OCI-LY7 (cell line): ENCODE measurements at regions not wholly inside any gene's neighbourhood (a gene's known extent, or its start where the extent isn't known, plus 50 kb on each side); places are given as distances from the start of the nearest gene placed in this dataset.

Source experiments
- EZH2phosphoT487 ChIP-seq: fragments of 200-600 bp; sonication (generic); IDR thresholded peaks from 2 replicates; pipeline ENCODE4 v1.6.1; 2018; ENCODE audit warnings: low read depth, borderline replicate concordance, mild to moderate bottlenecking, mixed run types, antibody characterized with exemption, low read length, moderate library complexity, mixed read lengths
- TF ChIP-seq, protein P1 (sequence below): fragments of 200-600 bp; sonication (generic); conservative IDR thresholded peaks from 2 replicates; pipeline ENCODE4 v1.5.1; 2014; ENCODE audit warnings: mild to moderate bottlenecking, antibody characterized with exemption, low read length, moderate library complexity, mixed read lengths

GRCh38 chr3:21954709-21955108 lies 203.7 kb upstream of the ZNF385D start:
- TF ChIP-seq, protein P1, sequence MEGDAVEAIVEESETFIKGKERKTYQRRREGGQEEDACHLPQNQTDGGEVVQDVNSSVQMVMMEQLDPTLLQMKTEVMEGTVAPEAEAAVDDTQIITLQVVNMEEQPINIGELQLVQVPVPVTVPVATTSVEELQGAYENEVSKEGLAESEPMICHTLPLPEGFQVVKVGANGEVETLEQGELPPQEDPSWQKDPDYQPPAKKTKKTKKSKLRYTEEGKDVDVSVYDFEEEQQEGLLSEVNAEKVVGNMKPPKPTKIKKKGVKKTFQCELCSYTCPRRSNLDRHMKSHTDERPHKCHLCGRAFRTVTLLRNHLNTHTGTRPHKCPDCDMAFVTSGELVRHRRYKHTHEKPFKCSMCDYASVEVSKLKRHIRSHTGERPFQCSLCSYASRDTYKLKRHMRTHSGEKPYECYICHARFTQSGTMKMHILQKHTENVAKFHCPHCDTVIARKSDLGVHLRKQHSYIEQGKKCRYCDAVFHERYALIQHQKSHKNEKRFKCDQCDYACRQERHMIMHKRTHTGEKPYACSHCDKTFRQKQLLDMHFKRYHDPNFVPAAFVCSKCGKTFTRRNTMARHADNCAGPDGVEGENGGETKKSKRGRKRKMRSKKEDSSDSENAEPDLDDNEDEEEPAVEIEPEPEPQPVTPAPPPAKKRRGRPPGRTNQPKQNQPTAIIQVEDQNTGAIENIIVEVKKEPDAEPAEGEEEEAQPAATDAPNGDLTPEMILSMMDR = no peak
- TF ChIP-seq EZH2phosphoT487 = no peak
